OCI-LY7 (cell line): ENCODE measurements at regions not wholly inside any gene's neighbourhood (a gene's known extent, or its start where the extent isn't known, plus 50 kb on each side); places are given as distances from the start of the nearest gene placed in this dataset.

ENCODE experiments used
- CTCF ChIP-seq: fragments of 200-600 bp; sonication (generic); conservative IDR thresholded peaks from 2 replicates; pipeline ENCODE4 v1.5.1; 2014; ENCODE audit warnings: mild to moderate bottlenecking, antibody characterized with exemption, low read length, moderate library complexity, mixed read lengths
- EZH2phosphoT487 ChIP-seq: fragments of 200-600 bp; sonication (generic); IDR thresholded peaks from 2 replicates; pipeline ENCODE4 v1.6.1; 2018; ENCODE audit warnings: low read depth, borderline replicate concordance, mild to moderate bottlenecking, mixed run types, antibody characterized with exemption, low read length, moderate library complexity, mixed read lengths

GRCh38 chr22:48371391-48371790 lies 1456.3 kb downstream of the BRD1 start:
- TF ChIP-seq CTCF, result no peak
- TF ChIP-seq EZH2phosphoT487, result no peak
